GM12872 (cell line): ENCODE measurements at regions not wholly inside any gene's neighbourhood (a gene's known extent, or its start where the extent isn't known, plus 50 kb on each side); places are given as distances from the start of the nearest gene placed in this dataset.

Source experiments
- CTCF ChIP-seq: IDR thresholded peaks from 3 replicates; pipeline ENCODE4 v1.5.1; 2011; ENCODE audit warnings: low read depth, mild to moderate bottlenecking, low read length, moderate library complexity; ENCODE audit not compliant: insufficient read depth

DNA sequence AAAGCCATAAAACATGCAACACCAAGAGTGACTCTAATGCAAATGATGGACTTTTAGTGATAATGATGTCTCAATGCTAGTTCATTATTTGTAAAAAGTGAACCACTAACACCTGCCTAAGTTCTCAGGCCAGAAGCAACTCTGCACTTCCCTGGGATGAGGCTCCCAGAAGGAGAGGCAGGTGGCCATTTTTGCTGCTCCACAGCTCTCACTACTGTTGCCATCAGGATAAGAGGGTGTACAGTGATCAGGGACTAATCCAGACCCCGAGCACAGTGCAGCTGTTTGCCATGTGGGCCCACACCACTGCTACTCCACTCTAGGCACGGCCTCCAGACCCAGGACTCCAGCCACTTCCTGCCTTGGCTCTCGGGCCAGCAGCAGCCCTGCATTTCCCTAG lies 828.3 kb upstream of the MIR17HG start:
- TF ChIP-seq CTCF, result no peak

GRCh38 chr13:90526711-90527110 lies 820.8 kb upstream of the MIR17HG start:
- TF ChIP-seq CTCF, result no peak

DNA sequence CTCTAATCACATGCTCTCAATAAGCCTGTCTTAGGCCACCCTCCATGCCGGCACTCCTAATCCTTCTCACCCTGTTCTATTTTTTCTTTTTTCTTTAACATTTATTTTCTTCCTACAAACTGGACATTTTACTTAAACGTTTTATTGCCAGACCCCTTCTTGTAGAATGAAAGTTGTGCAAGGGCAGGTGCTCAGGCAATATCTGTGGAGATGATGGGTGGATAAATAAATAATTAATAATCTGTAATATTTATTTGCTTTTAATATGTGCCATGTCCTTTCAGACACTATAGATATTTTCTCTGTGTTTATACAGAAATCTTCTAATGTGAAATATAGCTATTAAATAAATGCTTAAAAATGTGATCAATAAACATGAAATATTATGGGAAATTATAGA lies 815.7 kb upstream of the MIR17HG start:
- TF ChIP-seq CTCF, result no peak

- TF ChIP-seq CTCF, result no peak
These were observed 814.5 kb upstream of the MIR17HG start for GRCh38 chr13:90532861-90533492.

DNA sequence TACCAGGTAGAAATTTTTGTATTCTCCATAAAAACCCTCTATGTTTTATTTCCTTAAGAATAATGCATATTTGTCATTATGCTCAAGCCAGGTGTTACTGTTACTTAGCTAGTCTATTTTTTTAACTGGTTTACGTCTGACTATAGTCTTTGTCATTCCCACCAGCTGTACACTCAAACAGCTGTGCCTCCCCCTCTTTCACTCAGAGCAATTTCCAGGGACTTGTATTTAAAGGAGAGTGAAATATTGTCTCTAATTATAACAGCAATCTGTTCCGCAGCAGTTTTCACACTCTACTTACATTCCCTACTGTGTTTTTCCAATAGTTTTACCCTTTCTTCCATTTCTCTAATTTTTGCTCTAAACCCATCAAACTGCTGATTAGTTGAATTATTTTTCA lies 813.6 kb upstream of the MIR17HG start:
- no peak for TF ChIP-seq CTCF

GRCh38 chr13:90534617-90535370 lies 812.7 kb upstream of the MIR17HG start:
- no peak for TF ChIP-seq CTCF

DNA sequence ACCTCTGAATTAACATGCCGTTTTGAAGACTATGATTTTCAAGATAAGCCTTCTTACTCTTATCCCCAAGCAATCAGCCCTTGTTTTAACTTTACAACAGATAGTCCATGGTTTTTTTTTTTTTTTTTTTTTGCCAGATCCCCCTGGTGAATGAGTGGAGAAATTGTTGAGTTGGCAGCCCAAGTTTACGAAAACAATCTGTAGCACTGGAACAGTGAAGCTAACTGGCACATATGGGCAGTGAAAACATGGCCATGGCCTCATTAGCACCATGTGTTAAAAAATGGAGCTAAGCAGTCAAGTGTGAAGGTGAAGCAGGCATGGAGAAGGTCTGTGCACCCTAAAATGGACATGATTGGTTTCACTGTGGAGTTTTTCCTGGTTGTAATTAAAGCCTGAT lies 812.1 kb upstream of the MIR17HG start:
- no peak for TF ChIP-seq CTCF
